GM20000 (cell line): ENCODE measurements at regions not wholly inside any gene's neighbourhood (a gene's known extent, or its start where the extent isn't known, plus 50 kb on each side); places are given as distances from the start of the nearest gene placed in this dataset.

Source experiments
- DNase-seq: peaks from one replicate; pipeline ENCODE4 v3.0.0; 2012; ENCODE audit warnings: low spot score
- TF ChIP-seq, protein P1 (sequence below): IDR thresholded peaks from 2 replicates; pipeline ENCODE4 v1.5.1; 2012; ENCODE audit warnings: mild to moderate bottlenecking, control low read depth; ENCODE audit errors: extremely low read depth, missing control alignments

DNA sequence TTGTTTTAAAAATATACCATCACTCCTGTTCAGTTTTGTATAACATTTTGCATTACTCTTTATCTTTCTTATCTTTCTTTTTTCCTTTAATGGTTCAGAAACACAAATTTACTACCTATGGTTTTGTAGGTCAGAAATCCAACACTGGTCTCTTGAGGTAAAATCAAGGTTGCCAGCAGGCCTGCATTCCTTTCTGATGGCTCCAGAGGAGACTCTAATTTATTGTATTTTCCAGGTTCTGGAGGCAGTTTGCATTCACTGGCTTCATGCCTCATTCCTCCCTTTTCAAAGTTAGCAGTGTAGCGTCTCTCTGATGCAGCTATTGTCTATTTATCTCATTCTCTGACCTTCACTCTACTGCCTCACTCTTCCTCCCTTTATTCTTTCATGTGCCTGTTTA is 767.4 kb downstream of the SLITRK6 start:
- TF ChIP-seq, protein P1, sequence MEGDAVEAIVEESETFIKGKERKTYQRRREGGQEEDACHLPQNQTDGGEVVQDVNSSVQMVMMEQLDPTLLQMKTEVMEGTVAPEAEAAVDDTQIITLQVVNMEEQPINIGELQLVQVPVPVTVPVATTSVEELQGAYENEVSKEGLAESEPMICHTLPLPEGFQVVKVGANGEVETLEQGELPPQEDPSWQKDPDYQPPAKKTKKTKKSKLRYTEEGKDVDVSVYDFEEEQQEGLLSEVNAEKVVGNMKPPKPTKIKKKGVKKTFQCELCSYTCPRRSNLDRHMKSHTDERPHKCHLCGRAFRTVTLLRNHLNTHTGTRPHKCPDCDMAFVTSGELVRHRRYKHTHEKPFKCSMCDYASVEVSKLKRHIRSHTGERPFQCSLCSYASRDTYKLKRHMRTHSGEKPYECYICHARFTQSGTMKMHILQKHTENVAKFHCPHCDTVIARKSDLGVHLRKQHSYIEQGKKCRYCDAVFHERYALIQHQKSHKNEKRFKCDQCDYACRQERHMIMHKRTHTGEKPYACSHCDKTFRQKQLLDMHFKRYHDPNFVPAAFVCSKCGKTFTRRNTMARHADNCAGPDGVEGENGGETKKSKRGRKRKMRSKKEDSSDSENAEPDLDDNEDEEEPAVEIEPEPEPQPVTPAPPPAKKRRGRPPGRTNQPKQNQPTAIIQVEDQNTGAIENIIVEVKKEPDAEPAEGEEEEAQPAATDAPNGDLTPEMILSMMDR: no peak
- DNase-seq: no peak

DNA sequence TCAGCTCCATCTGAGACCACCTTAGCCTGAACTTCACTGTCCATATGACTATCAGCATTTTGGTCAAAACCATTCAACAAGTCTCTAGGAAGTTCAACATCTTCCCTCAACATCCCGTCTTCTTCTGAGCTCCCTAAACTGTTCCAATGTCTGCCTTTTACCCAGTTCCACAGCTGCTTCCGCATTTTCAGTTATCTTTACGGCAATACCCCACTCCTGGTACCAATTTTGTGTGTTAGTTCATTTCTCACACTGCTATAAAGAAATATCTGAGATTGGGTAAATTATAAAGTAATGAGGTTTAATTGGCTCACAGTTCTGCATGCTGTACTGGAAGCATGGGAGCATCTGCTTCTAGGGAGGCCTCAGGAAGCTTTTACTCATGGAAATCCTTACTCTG is 771.2 kb downstream of the SLITRK6 start:
- DNase-seq: no peak

DNA sequence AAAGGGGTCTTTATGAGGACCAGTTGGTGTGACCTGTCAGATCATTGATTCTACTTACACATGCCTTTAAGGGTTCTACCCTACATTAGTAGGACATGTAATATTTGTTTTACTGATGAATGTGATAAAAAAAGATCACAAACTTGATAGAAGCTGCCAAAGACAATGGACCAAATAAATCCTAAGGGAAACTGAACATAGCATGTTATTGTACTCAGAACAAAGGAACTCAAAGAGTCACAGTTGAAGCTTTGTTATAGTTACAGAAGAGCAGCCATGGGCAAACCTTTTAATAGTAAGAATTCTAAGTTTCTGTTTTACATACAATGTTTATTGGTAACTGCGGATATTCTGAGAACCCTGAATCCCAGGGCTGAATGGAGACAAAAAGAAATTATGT is 780.1 kb downstream of the SLITRK6 start:
- TF ChIP-seq, protein P1: no peak
- no peak for DNase-seq

More for the DNA sequence above, 771.2 kb downstream of the SLITRK6 start:
- TF ChIP-seq, protein P1: no peak

DNA sequence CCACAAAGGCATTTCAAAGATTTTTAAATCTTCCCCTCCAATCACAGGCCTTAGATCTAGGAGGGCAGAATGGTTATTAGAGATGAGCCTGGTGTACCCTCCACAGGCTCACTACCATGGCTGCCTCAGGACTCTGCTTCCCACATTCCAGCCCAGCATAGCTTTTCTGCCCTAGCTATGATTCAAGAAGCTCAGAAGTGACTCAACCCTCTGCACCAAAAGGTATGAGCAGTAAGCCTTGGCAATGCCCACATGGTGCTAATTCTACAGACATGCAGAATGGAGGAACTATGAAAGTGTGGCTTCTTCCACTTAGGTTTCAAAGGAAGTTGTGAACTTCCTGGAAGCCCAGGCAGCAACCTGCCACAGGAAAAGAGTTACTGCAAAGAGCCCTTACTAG is 786.2 kb downstream of the SLITRK6 start:
- DNase-seq: no peak
- TF ChIP-seq, protein P1: no peak

DNA sequence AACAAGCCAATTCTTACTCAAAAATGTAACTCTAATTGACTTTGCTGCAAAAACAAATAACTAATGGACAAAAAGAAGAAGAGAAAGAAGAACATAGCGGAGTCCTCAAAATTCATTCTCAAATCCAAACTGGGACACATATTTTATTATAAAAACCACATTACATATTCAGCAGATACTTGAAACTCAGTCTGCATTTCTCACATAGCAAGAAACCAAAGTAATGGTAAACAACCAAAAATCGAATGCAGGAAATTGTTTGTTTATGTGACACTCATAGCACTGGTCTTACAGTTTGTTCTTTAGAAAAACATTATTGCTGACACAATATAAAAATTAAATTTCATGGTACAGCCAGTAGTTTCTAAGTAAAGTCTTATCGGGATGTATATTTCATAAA is 789.8 kb downstream of the SLITRK6 start:
- DNase-seq: no peak
- TF ChIP-seq, protein P1: no peak

DNA sequence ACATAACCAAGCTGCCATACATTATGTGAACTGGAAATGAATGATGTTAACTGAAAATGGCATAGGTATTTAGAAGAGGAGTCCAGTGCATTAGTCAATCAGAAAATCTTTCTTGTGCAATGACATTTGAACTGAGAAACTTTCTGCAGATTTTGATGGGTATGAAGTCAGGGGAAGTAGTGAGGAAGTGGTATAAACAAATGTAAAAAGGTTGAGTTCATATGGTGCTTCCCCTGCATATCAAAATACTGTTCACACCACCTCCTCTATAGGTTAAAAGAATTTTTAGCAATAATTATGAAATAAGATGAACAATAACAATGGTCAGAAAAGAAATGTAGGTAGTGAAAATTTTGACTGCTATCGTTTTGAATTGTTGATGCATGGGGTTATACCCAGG is 800.0 kb downstream of the SLITRK6 start:
- TF ChIP-seq, protein P1: no peak
- no peak for DNase-seq

DNA sequence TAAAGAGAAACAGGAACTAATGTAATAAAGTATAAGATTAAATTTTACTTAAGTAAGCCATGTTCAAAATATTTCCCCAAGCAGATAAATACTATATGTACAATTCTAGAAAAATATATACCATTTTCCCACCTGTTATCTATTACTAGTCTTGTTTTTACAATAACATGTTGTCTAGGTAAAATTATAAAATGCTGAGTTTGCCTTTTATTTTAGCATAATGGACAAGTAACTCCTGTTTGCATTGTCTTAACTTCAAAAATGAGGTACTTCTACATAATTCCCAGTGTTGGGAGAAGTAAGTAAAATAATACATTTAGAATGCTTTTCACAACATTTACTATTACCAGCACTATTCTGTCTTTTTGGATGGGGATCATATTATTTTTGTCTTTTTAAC is 800.5 kb downstream of the SLITRK6 start:
- TF ChIP-seq, protein P1: no peak
- no peak for DNase-seq
